OCI-LY3 (cell line): ENCODE measurements at regions not wholly inside any gene's neighbourhood (a gene's known extent, or its start where the extent isn't known, plus 50 kb on each side); places are given as distances from the start of the nearest gene placed in this dataset.

Source experiments
- EZH2phosphoT487 ChIP-seq: fragments of 200-600 bp; shearing (Covaris generic); IDR thresholded peaks from 2 replicates; pipeline ENCODE4 v1.6.1; 2018; ENCODE audit warnings: antibody characterized with exemption, mixed run types, low read depth
- TF ChIP-seq, protein P1 (sequence below): fragments of 200-600, 300-600 bp; sonication (generic); IDR thresholded peaks from 2 replicates; pipeline ENCODE4 v1.5.1; 2014; ENCODE audit warnings: antibody characterized with exemption, low read length, low read depth

DNA sequence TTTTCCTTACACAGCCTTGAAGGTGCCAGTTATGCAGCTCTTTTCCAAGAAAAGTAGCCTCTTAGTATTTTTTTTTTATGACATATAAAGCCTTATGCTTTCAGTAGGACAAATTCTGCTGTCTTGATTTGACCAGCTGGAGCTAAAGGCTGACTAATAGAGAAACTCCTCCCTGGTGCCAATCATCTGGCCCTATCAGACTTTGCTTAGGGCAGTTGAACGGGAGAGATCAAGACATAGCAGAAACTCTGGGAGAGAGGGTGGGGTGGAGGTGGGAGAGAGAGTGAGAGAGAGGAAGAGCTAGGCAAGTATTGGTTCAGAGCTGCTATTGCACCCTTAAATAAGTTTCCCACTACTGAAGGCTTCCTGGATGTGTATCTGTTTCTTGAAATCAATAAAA is 100.2 kb downstream of the SEC61B start:
- TF ChIP-seq, protein P1, sequence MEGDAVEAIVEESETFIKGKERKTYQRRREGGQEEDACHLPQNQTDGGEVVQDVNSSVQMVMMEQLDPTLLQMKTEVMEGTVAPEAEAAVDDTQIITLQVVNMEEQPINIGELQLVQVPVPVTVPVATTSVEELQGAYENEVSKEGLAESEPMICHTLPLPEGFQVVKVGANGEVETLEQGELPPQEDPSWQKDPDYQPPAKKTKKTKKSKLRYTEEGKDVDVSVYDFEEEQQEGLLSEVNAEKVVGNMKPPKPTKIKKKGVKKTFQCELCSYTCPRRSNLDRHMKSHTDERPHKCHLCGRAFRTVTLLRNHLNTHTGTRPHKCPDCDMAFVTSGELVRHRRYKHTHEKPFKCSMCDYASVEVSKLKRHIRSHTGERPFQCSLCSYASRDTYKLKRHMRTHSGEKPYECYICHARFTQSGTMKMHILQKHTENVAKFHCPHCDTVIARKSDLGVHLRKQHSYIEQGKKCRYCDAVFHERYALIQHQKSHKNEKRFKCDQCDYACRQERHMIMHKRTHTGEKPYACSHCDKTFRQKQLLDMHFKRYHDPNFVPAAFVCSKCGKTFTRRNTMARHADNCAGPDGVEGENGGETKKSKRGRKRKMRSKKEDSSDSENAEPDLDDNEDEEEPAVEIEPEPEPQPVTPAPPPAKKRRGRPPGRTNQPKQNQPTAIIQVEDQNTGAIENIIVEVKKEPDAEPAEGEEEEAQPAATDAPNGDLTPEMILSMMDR: no peak
- TF ChIP-seq EZH2phosphoT487: no peak
